C4-2B (cell line): ENCODE measurements at regions not wholly inside any gene's neighbourhood (a gene's known extent, or its start where the extent isn't known, plus 50 kb on each side); places are given as distances from the start of the nearest gene placed in this dataset.

Source experiments
- CTCF ChIP-seq: fragments of 450-650 bp; conservative IDR thresholded peaks from 2 replicates; pipeline ENCODE4 v1.5.1; 2017; ENCODE audit warnings: mild to moderate bottlenecking
- ZFX ChIP-seq: fragments of 450-650 bp; IDR thresholded peaks from 2 replicates; pipeline ENCODE4 v1.6.1; 2017

DNA sequence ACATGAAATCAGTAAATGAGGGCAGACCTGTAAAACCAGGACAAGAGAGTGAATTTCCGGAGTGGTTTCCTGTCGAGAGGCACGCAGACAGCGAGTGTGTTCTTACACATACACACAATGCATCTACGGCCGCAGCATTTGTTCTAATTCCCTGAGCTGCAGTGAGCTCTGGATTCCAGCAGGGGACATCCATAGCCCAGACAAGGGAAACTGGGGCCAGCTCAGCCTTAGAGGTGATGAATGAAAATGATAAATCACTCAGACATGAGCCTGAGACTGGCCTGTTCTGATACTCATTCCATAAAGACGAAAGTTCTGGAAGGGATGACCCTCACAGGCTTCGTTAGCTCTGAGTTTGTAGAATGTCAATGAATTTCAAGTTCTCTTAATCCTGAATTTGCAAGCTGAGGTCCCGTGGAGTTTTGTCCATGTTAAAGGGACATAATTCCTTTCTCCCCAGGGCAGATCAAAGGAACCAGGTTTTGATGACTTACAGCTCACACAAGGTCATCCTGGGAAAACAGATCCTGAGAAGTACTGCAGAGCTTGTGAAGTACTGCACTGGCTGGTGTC is 207.9 kb upstream of the C1orf87 start:
- peak; percentile 99 for TF ChIP-seq CTCF
- no peak for TF ChIP-seq ZFX
